ENCODE measurements at regions not wholly inside any gene's neighbourhood (a gene's known extent, or its start where the extent isn't known, plus 50 kb on each side); places are given as distances from the start of the nearest gene placed in this dataset.
A peak's percentile ranks its signal among the peaks of the same experiment; 100 is the strongest.

DNA sequence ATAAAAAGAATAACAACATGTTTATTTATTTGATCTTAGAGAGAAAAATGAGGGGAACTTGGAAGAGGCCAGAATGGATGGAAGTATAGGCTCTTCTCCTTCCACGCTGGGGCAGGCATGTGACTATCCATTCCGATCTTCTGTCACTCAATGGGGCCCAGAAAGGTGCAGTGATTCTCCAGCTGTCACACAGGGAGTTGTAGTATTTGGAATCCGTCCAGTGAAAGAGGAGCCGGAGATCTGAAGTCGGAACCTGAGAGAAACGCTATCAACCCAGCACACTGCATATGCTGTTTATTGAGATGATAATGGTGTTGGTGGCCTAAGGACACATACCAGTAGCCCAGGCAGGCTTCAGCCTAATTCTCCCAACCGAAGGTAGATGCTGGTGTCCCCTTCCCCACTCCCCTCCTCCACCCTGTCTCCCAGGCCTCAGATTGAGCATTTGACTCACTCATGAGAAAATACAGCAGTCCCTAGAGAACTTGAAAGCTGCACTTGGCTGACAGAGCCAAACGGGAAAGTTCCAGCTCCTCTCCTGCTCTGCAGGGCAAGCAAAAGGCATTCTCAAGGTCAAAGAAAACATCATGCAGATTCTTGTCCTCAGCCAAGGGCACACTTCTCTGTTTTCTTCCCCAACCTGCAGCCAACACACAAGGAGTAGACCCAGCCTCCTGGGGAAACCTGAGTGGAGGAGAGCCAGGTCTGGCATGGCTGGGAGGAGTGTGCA, 100.4 kb downstream of the IRF2BPL start:
- TF ChIP-seq, protein P1, sequence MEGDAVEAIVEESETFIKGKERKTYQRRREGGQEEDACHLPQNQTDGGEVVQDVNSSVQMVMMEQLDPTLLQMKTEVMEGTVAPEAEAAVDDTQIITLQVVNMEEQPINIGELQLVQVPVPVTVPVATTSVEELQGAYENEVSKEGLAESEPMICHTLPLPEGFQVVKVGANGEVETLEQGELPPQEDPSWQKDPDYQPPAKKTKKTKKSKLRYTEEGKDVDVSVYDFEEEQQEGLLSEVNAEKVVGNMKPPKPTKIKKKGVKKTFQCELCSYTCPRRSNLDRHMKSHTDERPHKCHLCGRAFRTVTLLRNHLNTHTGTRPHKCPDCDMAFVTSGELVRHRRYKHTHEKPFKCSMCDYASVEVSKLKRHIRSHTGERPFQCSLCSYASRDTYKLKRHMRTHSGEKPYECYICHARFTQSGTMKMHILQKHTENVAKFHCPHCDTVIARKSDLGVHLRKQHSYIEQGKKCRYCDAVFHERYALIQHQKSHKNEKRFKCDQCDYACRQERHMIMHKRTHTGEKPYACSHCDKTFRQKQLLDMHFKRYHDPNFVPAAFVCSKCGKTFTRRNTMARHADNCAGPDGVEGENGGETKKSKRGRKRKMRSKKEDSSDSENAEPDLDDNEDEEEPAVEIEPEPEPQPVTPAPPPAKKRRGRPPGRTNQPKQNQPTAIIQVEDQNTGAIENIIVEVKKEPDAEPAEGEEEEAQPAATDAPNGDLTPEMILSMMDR (IDR thresholded peaks at IDR 0.05; ENCODE audit: low read depth, low read length) = no peak
- DNase-seq (ENCODE audit: low read depth in 2 of 2) = peak; percentile 37 to 41
- no peak overlapping the region for H3K4me3 ChIP-seq (replicated peaks in 1 of 2; ENCODE audit: low read depth in 2 of 2, low read length in 2 of 2)

DNA sequence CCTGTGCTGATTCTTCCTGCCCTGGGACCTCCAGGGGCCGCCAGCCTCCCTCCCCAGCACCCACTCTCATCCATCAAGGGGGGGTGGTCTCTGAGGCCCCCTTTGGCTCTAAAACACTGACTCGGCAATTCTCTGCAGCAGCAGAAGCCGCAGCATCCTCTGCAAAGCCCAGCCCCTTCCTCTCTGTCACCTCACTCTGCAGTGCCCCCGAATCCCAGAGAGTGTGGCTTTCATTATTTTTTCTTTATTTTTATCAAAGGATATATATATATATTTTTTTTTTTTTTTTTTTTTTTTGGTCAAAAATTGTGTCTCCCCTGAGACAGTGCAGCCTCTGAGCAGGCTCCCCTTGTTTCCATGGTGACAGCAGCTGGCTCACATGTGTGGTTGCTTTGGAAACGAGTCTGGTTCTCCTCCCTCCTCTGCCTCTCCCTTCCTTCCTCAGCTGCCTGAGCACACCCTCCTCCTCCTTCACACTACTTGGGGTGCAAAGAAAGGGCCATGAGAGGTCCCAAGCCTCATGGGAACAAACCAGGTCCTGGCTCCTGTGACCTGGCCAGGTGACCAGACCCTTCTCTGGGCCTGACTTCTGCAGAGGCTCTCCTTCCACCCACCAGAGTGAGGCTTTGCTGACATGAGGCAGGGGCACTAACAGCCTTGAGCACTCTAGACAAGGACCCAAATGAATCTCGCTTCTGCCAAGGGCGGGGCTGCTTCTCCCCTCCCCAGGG, 100.5 kb downstream of the LRRC74A start:
- no peak overlapping the region for H3K4me3 ChIP-seq (replicated peaks in 1 of 2; ENCODE audit: low read depth in 2 of 2, low read length in 2 of 2)
- DNase-seq (ENCODE audit: low read depth in 2 of 2) = peak; percentile 86 to 89
- TF ChIP-seq, protein P1 (IDR thresholded peaks at IDR 0.05; ENCODE audit: low read depth, low read length) = no peak

DNA sequence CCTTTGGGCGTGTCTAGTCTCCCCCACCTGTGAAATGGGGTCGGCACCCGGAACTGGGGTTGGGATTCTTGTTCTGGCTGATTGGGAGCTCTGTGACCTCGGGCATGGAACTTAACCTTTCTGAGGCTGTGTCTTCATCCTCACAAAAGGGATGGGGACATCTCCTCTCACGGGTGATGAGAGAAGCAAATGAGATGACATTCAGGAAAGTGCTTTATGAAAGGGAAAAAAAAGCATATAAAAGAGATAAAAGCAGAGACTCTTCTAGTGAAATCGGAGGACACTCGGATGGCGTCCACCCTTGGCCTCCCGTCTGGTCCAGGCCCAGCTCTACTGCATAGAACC, 98.9 kb downstream of the LRRC74A start:
- H3K4me3 ChIP-seq (replicated peaks in 1 of 2; ENCODE audit: low read depth in 2 of 2, low read length in 2 of 2) = no peak overlapping the region
- DNase-seq (ENCODE audit: low read depth in 2 of 2) = no peak
- TF ChIP-seq, protein P1 (IDR thresholded peaks at IDR 0.05; ENCODE audit: low read depth, low read length) = no peak

DNA sequence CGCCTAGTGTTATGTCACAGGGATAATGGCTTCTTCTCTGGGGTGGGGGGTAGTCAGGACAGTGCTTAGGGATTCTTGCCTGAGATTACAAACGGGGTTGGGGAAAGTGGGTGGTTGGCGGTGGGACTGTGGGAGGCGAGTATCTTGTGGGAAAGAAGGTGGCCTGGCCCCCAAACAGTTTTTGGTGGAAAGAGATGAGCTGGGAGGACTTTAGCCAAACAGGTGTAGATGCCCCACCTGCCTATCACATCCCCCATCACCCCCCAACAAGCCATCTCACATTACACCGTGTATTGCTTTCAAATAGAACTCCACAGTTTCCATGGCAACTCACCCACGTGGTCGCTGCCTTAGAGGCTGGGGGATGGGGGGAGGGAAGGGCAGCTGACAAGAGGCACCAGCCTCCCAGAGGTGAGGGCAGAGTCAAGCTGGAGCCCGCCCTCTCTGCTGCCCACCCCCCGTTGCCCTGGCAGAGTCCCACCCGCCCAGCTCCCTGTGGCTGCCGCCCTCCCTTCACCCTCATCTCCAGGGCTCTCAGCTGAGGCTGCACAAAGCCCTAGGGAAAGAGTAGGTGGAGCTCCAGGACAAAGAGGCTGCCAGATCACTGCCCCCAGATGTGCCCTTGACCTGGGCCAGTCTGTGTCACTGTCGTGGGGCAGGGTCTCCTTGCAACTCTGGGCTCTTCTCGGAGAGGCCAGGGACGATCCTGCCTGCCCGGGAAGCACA, 98.3 kb downstream of the LRRC74A start:
- TF ChIP-seq, protein P1 (IDR thresholded peaks at IDR 0.05; ENCODE audit: low read depth, low read length) = no peak
- H3K4me3 ChIP-seq (replicated peaks in 1 of 2; ENCODE audit: low read depth in 2 of 2, low read length in 2 of 2) = no peak overlapping the region
- DNase-seq (ENCODE audit: low read depth in 2 of 2) = peak; percentile 12 to 56

DNA sequence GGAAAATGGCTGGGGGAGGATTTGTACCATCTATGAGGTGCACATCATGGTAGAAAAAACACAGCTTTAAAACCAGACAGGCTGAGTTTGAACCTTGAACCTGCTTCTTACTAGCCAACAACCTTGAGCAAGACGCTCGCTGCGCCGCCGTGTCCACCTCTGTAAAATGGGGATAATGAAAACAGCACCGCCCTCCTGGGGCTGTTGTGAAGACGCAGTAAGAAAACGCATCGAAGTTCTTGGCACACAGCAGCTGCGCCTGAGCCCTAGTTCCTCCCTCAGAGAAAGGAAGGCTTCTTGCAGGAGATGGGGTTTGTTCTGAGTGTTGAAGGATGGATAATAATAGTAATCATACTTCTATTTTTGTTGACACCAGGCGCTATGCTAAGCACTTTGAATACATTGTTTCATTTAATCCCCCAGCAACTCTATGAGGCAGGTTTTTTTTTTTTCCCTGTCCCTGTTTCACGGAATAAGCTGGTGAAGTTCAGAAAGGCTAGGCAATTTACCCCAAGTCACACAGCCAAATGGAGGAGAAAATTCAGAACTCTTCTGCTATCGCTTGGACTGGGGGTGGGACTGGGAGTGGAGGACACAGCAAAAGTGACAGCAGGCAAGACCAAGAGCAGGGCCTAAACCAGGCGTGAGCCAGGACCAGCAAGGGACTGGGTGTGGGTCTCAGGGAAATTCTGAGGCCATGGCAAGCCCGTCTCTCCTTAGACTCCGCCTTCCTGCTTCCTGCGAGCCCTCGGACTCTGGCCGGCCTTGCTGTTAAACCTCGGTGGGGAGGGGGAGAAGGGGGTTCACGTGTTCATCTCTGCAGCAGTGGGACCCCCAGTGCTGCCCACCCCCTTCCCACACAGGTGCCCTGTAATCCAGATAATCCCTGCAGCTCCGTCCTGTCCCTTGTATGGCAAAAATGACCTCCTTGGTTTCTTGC, 97.5 kb downstream of the LRRC74A start:
- H3K4me3 ChIP-seq (replicated peaks in 1 of 2; ENCODE audit: low read depth in 2 of 2, low read length in 2 of 2) = no peak overlapping the region
- TF ChIP-seq, protein P1 (IDR thresholded peaks at IDR 0.05; ENCODE audit: low read depth, low read length) = no peak
- DNase-seq (ENCODE audit: low read depth in 2 of 2) = no peak

DNA sequence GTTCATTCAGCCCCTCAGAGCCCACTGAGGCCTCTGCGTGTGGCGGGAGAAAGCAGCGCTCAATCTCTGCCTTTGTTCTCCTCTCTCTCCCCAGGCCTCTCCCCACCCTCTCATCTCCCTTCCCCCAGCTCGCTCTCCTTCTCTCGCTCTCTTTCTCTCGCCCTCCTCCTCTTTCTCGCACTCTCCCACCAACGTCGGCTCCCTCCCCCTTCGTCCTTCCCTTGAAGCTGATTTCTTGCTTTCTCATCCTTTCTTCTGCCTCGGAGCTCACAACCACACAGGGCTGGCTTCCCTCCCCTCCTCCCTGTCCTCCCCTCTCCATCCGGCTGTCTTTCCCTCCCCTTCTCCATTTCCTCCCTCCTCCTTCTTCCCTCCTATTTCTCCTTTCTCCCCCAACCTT, 96.4 kb downstream of the LRRC74A start:
- TF ChIP-seq, protein P1 (IDR thresholded peaks at IDR 0.05; ENCODE audit: low read depth, low read length) = no peak
- peak in 1 of 2 donors; percentile 47 for DNase-seq (ENCODE audit: low read depth in 2 of 2)
- no peak overlapping the region for H3K4me3 ChIP-seq (replicated peaks in 1 of 2; ENCODE audit: low read depth in 2 of 2, low read length in 2 of 2)

All from cardiac fibroblast (primary cell).